OCI-LY1 (cell line): ENCODE measurements at regions not wholly inside any gene's neighbourhood (a gene's known extent, or its start where the extent isn't known, plus 50 kb on each side); places are given as distances from the start of the nearest gene placed in this dataset.

Source experiments
- H2AFZ ChIP-seq: fragments of 200-600 bp; sonication (generic), shearing (Covaris generic); 2 replicates; pipeline ENCODE4 v1.6.0; 2014; ENCODE audit warnings: antibody characterized with exemption, mild to moderate bottlenecking, low read length
- H3F3A ChIP-seq: fragments of 200-600 bp; sonication (generic), shearing (Covaris generic); 2 replicates; pipeline ENCODE4 v1.6.0; 2014; ENCODE audit warnings: mild to moderate bottlenecking, antibody characterized with exemption, low read length, moderate library complexity; ENCODE audit not compliant: insufficient read depth
- H3K27ac ChIP-seq: fragments of 200-600 bp; sonication (generic); 2 replicates; pipeline ENCODE4 v1.5.1; 2014; ENCODE audit warnings: low read length, mixed run types, mild to moderate bottlenecking, low read depth; ENCODE audit not compliant: poor library complexity, severe bottlenecking
- H3K27me3 ChIP-seq: fragments of 200-600 bp; sonication (generic); 2 replicates; pipeline ENCODE4 v1.6.0; 2014; ENCODE audit warnings: antibody characterized with exemption, mild to moderate bottlenecking, low read length, moderate library complexity; ENCODE audit not compliant: insufficient read depth
- H3K36me3 ChIP-seq: fragments of 200-600 bp; sonication (generic); 2 replicates; pipeline ENCODE4 v1.6.1; 2014; ENCODE audit warnings: mild to moderate bottlenecking, antibody characterized with exemption, low read length, moderate library complexity, mixed read lengths; ENCODE audit not compliant: insufficient read depth
- H3K4me1 ChIP-seq: fragments of 200-600 bp; sonication (generic); 2 replicates; pipeline ENCODE4 v1.5.1; 2014; ENCODE audit warnings: mild to moderate bottlenecking, low read length, moderate library complexity; ENCODE audit not compliant: insufficient read depth, severe bottlenecking
- H3K4me2 ChIP-seq: fragments of 200-600 bp; sonication (generic), shearing (Covaris generic); 2 replicates; pipeline ENCODE4 v1.6.1; 2014; ENCODE audit warnings: low read length
- H3K4me3 ChIP-seq: fragments of 200-600 bp; sonication (generic); 2 replicates; pipeline ENCODE4 v1.5.1; 2014; ENCODE audit warnings: low read length, low read depth, mild to moderate bottlenecking, mixed read lengths; ENCODE audit not compliant: poor library complexity, severe bottlenecking
- H3K79me2 ChIP-seq: fragments of 200-600 bp; shearing (Covaris generic); 2 replicates; pipeline ENCODE4 v1.6.1; 2016; ENCODE audit warnings: mixed run types, low read length, mixed read lengths; ENCODE audit not compliant: insufficient read depth
- H3K9ac ChIP-seq: fragments of 200-600 bp; sonication (generic), shearing (Covaris generic); 2 replicates; pipeline ENCODE4 v1.6.1; 2014; ENCODE audit warnings: mild to moderate bottlenecking, low read length, mixed read lengths
- H3K9me2 ChIP-seq: fragments of 200-600 bp; sonication (generic), shearing (Covaris generic); 2 replicates; pipeline ENCODE4 v1.6.1; 2014; ENCODE audit warnings: low read depth, mild to moderate bottlenecking, low read length, mixed read lengths
- H3K9me3 ChIP-seq: fragments of 200-600 bp; shearing (Covaris generic); 2 replicates; pipeline ENCODE4 v1.6.1; 2014; ENCODE audit warnings: low read length, mixed read lengths
- H4K20me1 ChIP-seq: fragments of 200-600 bp; sonication (generic), shearing (Covaris generic); 2 replicates; pipeline ENCODE4 v1.6.0; 2016; ENCODE audit warnings: mild to moderate bottlenecking, low read length; ENCODE audit not compliant: insufficient read depth
- EZH2 ChIP-seq: fragments of 200-600 bp; sonication (generic), shearing (Covaris generic); IDR thresholded peaks from 2 replicates; pipeline ENCODE4 v1.8.0; 2017; ENCODE audit warnings: borderline replicate concordance, mixed run types, mild to moderate bottlenecking, antibody characterized with exemption, low read length, moderate library complexity, mixed read lengths
- TF ChIP-seq, protein P1 (sequence below): fragments of 200-600 bp; sonication (generic), shearing (Covaris generic); IDR thresholded peaks from 2 replicates; pipeline ENCODE4 v1.5.1; 2017; ENCODE audit warnings: mild to moderate bottlenecking, antibody characterized with exemption, low read length, moderate library complexity, mixed read lengths

DNA sequence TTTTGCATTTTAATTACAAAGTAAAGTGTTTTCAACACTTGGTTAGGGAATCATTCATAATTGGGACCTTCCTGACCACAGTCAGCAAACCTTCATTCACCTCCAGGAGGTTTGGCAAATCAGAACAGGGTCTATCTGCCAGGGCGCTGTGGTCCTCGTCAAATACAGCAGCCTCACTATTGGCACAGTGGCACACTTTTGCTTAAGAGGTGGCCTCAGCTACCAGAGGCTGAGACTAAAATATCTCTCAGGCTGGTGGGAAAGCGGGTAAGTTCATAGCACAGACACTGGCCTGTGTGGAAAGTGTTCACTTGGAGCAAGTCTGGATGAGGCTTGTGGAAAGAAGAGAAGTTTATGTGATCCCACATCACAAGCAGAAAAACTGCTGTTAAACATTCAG lies 268.6 kb upstream of the DAPK1 start:
- Histone ChIP-seq H3K4me3 (no peak overlapping the region), H3K4me1 (no peaks in the 10 kb centered on the region), H2AFZ (no peak overlapping the region), H3F3A (no peaks in the 10 kb centered on the region), H3K36me3 (no peaks in the 10 kb centered on the region), H3K79me2 (no peaks in the 10 kb centered on the region), H3K4me2 (no peak overlapping the region), H3K9me3 (no peaks in the 10 kb centered on the region), H4K20me1 (no peaks in the 10 kb centered on the region), H3K9me2 (no peaks in the 10 kb centered on the region), H3K27ac (no peak overlapping the region), H3K9ac (no peak overlapping the region), H3K27me3 (no peaks in the 10 kb centered on the region)
- TF ChIP-seq, protein P1, sequence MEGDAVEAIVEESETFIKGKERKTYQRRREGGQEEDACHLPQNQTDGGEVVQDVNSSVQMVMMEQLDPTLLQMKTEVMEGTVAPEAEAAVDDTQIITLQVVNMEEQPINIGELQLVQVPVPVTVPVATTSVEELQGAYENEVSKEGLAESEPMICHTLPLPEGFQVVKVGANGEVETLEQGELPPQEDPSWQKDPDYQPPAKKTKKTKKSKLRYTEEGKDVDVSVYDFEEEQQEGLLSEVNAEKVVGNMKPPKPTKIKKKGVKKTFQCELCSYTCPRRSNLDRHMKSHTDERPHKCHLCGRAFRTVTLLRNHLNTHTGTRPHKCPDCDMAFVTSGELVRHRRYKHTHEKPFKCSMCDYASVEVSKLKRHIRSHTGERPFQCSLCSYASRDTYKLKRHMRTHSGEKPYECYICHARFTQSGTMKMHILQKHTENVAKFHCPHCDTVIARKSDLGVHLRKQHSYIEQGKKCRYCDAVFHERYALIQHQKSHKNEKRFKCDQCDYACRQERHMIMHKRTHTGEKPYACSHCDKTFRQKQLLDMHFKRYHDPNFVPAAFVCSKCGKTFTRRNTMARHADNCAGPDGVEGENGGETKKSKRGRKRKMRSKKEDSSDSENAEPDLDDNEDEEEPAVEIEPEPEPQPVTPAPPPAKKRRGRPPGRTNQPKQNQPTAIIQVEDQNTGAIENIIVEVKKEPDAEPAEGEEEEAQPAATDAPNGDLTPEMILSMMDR: no peak
- TF ChIP-seq EZH2: no peak

GRCh38 chr9:87233431-87233830 lies 264.2 kb upstream of the DAPK1 start:
- Histone ChIP-seq H3K4me2 (no peak overlapping the region), H3K27me3 (no peaks in the 10 kb centered on the region), H3K36me3 (no peaks in the 10 kb centered on the region), H2AFZ (no peak overlapping the region), H3K4me3 (no peak overlapping the region), H3K9ac (no peak overlapping the region), H3K4me1 (no peaks in the 10 kb centered on the region), H3K9me2 (no peaks in the 10 kb centered on the region), H4K20me1 (no peaks in the 10 kb centered on the region), H3F3A (no peaks in the 10 kb centered on the region), H3K79me2 (no peaks in the 10 kb centered on the region), H3K27ac (no peak overlapping the region), H3K9me3 (no peaks in the 10 kb centered on the region)
- TF ChIP-seq, protein P1: no peak
- no peak for TF ChIP-seq EZH2

DNA sequence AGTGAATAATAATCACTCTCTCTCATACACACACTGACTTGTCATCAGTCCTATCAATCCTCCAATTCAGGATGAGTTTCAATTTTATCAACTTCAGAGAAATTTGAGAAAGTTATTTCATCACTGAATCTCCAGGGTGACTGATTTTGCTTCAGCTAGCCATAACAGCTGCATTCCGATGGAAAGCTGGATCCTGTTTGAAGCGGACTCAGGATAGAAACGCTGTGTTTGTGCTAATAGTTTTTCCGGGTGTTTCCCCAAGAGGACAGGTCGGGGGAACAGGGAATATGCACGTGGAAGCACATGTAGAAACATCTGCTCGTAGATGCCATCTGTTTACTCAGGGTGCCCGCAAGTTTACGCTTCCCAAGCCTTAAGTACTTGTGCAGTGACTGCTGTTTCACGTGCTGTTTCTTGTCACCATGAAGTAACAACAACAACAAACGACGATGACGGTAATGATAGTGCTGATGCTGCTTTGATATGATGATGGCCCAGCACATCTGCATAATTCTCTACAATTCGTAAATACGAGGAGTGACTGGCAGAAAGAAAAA lies 263.7 kb upstream of the DAPK1 start:
- Histone ChIP-seq H3K9me2 (no peaks in the 10 kb centered on the region), H3K4me1 (no peaks in the 10 kb centered on the region), H4K20me1 (no peaks in the 10 kb centered on the region), H3K4me3 (no peak overlapping the region), H3K27ac (no peak overlapping the region), H3K4me2 (no peak overlapping the region), H3K27me3 (no peaks in the 10 kb centered on the region), H3F3A (no peaks in the 10 kb centered on the region), H3K9me3 (no peaks in the 10 kb centered on the region), H3K36me3 (no peaks in the 10 kb centered on the region), H2AFZ (no peak overlapping the region), H3K9ac (no peak overlapping the region), H3K79me2 (no peaks in the 10 kb centered on the region)
- TF ChIP-seq, protein P1: no peak
- TF ChIP-seq EZH2: no peak
